ENCODE measurements at regions not wholly inside any gene's neighbourhood (a gene's known extent, or its start where the extent isn't known, plus 50 kb on each side); places are given as distances from the start of the nearest gene placed in this dataset.

DNA sequence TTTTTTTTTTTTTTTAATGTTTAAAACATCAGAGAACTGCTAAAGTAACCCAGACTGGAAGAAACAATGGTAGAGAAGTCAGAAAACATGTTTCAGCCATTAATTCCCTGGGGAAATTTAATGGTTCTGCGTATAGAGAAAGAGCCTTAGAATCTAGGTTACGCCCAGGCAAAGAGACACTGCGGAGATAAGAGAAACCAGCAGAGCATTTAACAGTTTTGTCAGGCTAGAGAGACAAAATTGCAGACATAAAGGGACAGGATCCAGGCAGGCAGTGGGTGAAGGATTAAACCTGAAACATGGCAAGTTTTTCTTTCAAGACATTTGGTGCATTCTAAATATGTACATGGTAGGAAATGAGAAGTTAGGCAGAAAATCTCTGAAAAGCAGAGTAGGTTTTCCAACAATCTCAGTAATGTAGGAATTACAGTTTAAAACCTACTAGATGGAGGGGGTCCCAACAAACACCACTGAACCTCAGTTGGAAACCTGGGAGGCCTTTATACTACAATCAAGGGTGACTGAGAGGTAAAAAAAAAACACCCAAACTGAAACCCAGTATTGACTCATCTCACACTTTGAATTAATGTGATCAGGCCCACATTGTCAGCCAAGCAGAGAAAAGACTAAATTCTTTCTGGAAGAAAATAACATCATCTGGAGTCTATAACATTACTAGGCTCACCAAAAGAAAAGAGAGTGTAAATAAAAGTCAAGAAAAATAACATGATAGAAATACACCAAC is 254.2 kb upstream of the NWD2 start:
- no TSS peak for BruUV-seq (replicated peaks)
- H3K36me3 Mint-ChIP-seq (ENCODE audit: insufficient read depth, unreplicated experiment) = no peaks in the 10 kb centered on the region
- H3K27me3 Mint-ChIP-seq (ENCODE audit: unreplicated experiment) = no peaks in the 10 kb centered on the region
- no peaks in the 10 kb centered on the region for H3K4me1 Mint-ChIP-seq (ENCODE audit: low read depth, unreplicated experiment)
- no peak overlapping the region for H3K27ac Mint-ChIP-seq (ENCODE audit: unreplicated experiment)
- no peak for DNase-seq
- no peak overlapping the region for H3K4me3 Mint-ChIP-seq (ENCODE audit: low read depth, unreplicated experiment)
- H3K9me3 Mint-ChIP-seq (ENCODE audit: low read depth, unreplicated experiment) = no peaks in the 10 kb centered on the region
- CTCF ChIA-PET = no interaction called here
- intact Hi-C loops (cut with micrococcal nuclease; ENCODE audit: unreplicated experiment) = no loop called here
- TF ChIP-seq, protein P1, sequence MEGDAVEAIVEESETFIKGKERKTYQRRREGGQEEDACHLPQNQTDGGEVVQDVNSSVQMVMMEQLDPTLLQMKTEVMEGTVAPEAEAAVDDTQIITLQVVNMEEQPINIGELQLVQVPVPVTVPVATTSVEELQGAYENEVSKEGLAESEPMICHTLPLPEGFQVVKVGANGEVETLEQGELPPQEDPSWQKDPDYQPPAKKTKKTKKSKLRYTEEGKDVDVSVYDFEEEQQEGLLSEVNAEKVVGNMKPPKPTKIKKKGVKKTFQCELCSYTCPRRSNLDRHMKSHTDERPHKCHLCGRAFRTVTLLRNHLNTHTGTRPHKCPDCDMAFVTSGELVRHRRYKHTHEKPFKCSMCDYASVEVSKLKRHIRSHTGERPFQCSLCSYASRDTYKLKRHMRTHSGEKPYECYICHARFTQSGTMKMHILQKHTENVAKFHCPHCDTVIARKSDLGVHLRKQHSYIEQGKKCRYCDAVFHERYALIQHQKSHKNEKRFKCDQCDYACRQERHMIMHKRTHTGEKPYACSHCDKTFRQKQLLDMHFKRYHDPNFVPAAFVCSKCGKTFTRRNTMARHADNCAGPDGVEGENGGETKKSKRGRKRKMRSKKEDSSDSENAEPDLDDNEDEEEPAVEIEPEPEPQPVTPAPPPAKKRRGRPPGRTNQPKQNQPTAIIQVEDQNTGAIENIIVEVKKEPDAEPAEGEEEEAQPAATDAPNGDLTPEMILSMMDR (IDR thresholded peaks at IDR 0.05; ENCODE audit: unreplicated experiment) = no peak

GRCh38 chr4:36997727-36998126 is 246.8 kb upstream of the NWD2 start:
- BruUV-seq (replicated peaks) = no TSS peak
- no peaks in the 10 kb centered on the region for H3K4me1 Mint-ChIP-seq (ENCODE audit: low read depth, unreplicated experiment)
- no peaks in the 10 kb centered on the region for H3K27me3 Mint-ChIP-seq (ENCODE audit: unreplicated experiment)
- H3K9me3 Mint-ChIP-seq (ENCODE audit: low read depth, unreplicated experiment) = no peaks in the 10 kb centered on the region
- CTCF ChIA-PET = no interaction called here
- intact Hi-C loops (cut with micrococcal nuclease; ENCODE audit: unreplicated experiment) = no loop called here
- DNase-seq = no peak
- H3K4me3 Mint-ChIP-seq (ENCODE audit: low read depth, unreplicated experiment) = no peak overlapping the region
- no peaks in the 10 kb centered on the region for H3K36me3 Mint-ChIP-seq (ENCODE audit: insufficient read depth, unreplicated experiment)
- TF ChIP-seq, protein P1 (IDR thresholded peaks at IDR 0.05; ENCODE audit: unreplicated experiment) = no peak
- no peak overlapping the region for H3K27ac Mint-ChIP-seq (ENCODE audit: unreplicated experiment)

GRCh38 chr4:37000281-37000680 is 244.3 kb upstream of the NWD2 start:
- Mint-ChIP-seq H3K4me1 (ENCODE audit: low read depth, unreplicated experiment) (no peaks in the 10 kb centered on the region), H3K27ac (ENCODE audit: unreplicated experiment) (no peak overlapping the region), H3K9me3 (ENCODE audit: low read depth, unreplicated experiment) (no peaks in the 10 kb centered on the region), H3K4me3 (ENCODE audit: low read depth, unreplicated experiment) (no peak overlapping the region), H3K36me3 (ENCODE audit: insufficient read depth, unreplicated experiment) (no peaks in the 10 kb centered on the region), H3K27me3 (ENCODE audit: unreplicated experiment) (no peaks in the 10 kb centered on the region)
- CTCF ChIA-PET = no interaction called here
- intact Hi-C loops (cut with micrococcal nuclease; ENCODE audit: unreplicated experiment) = no loop called here
- TF ChIP-seq, protein P1 (IDR thresholded peaks at IDR 0.05; ENCODE audit: unreplicated experiment) = no peak
- BruUV-seq (replicated peaks) = no TSS peak
- no peak for DNase-seq

DNA sequence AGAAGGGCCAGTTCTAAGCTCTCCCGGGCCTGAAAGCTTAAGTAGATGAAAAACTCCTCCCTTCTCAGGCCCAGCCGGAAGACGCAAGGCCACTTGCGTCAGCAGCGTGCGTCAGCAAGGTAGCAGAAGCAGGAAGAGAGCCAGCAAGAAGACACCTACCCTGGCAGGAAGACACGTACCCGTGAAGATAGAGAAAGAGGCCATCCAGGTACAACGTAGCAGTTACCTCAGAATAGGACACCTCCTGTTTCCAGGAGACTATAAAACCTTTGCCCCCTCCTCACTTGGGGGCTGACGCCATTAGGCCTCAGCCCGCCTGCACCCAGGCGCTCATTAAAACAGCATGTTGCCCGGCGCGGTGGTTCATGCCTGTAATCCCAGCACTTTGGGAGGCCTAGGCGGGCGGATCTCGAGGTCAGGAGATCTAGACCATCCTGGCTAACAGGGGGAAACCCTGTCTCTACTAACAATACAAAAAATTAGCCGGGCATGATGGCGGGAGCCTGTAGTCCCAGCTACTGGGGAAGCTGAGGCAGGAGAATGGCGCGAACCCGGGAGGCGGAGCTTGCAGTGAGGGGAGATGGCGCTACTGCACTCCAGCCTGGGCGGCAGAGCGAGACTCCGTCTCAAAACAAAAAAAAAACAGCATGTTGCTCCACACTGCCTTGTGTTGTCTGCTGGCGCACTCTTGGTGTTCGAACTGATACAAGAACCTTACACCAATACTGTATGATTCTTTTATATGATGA is 242.7 kb upstream of the NWD2 start:
- Mint-ChIP-seq H3K9me3 (ENCODE audit: low read depth, unreplicated experiment) (no peaks in the 10 kb centered on the region), H3K4me1 (ENCODE audit: low read depth, unreplicated experiment) (no peaks in the 10 kb centered on the region), H3K27ac (ENCODE audit: unreplicated experiment) (no peak overlapping the region), H3K27me3 (ENCODE audit: unreplicated experiment) (no peaks in the 10 kb centered on the region), H3K36me3 (ENCODE audit: insufficient read depth, unreplicated experiment) (no peaks in the 10 kb centered on the region), H3K4me3 (ENCODE audit: low read depth, unreplicated experiment) (no peak overlapping the region)
- DNase-seq = no peak
- TF ChIP-seq, protein P1 (IDR thresholded peaks at IDR 0.05; ENCODE audit: unreplicated experiment) = no peak
- intact Hi-C loops (cut with micrococcal nuclease; ENCODE audit: unreplicated experiment) = no loop called here
- CTCF ChIA-PET = no interaction called here
- no TSS peak for BruUV-seq (replicated peaks)

Measured in Calu3 (cell line).